ENCODE measurements at regions not wholly inside any gene's neighbourhood (a gene's known extent, or its start where the extent isn't known, plus 50 kb on each side); places are given as distances from the start of the nearest gene placed in this dataset.

- TF ChIP-seq, protein P1, sequence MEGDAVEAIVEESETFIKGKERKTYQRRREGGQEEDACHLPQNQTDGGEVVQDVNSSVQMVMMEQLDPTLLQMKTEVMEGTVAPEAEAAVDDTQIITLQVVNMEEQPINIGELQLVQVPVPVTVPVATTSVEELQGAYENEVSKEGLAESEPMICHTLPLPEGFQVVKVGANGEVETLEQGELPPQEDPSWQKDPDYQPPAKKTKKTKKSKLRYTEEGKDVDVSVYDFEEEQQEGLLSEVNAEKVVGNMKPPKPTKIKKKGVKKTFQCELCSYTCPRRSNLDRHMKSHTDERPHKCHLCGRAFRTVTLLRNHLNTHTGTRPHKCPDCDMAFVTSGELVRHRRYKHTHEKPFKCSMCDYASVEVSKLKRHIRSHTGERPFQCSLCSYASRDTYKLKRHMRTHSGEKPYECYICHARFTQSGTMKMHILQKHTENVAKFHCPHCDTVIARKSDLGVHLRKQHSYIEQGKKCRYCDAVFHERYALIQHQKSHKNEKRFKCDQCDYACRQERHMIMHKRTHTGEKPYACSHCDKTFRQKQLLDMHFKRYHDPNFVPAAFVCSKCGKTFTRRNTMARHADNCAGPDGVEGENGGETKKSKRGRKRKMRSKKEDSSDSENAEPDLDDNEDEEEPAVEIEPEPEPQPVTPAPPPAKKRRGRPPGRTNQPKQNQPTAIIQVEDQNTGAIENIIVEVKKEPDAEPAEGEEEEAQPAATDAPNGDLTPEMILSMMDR (IDR thresholded peaks at IDR 0.05), result no peak
- TF ChIP-seq POLR2A (IDR thresholded peaks at IDR 0.05) (no peak), EP300 (IDR thresholded peaks at IDR 0.05; ENCODE audit: low read depth) (no peak)
Observed at GRCh38 chr6:148612043-148612442, 134.8 kb upstream of the UST start.

All from transverse colon (tissue), 3 donors.